ENCODE measurements at regions not wholly inside any gene's neighbourhood (a gene's known extent, or its start where the extent isn't known, plus 50 kb on each side); places are given as distances from the start of the nearest gene placed in this dataset.

GRCh38 chr20:53859684-53860083 is 210.7 kb downstream of the BCAS1 start:
- TF ChIP-seq CTCF (IDR thresholded peaks at IDR 0.05 in 4 of 5, conservative IDR thresholded peaks at IDR 0.05 in 1 of 5) (no peak), POLR2A (IDR thresholded peaks at IDR 0.05) (no peak)

All from gastrocnemius medialis (tissue), 4 donors.